KOPT-K1 (cell line): ENCODE measurements at regions not wholly inside any gene's neighbourhood (a gene's known extent, or its start where the extent isn't known, plus 50 kb on each side); places are given as distances from the start of the nearest gene placed in this dataset.
A peak's percentile ranks its signal among the peaks of the same experiment; 100 is the strongest.

Experiments used
- H3K27ac ChIP-seq: fragments of 200-600 bp; sonication (generic); 2 replicates; pipeline ENCODE4 v1.5.1; 2016; ENCODE audit warnings: antibody characterized with exemption, mild to moderate bottlenecking, low read depth, low read length; ENCODE audit not compliant: poor library complexity, severe bottlenecking
- H3K36me3 ChIP-seq: fragments of 200-600 bp; sonication (generic); 2 replicates; pipeline ENCODE4 v1.5.1; 2017; ENCODE audit warnings: antibody characterized with exemption, mild to moderate bottlenecking, low read length, moderate library complexity; ENCODE audit not compliant: insufficient read depth
- H3K9me3 ChIP-seq: fragments of 200-600 bp; sonication (generic); 2 replicates; pipeline ENCODE4 v1.5.1; 2017; ENCODE audit warnings: antibody characterized with exemption, low read length, mild to moderate bottlenecking; ENCODE audit not compliant: insufficient read depth, poor library complexity, severe bottlenecking

DNA sequence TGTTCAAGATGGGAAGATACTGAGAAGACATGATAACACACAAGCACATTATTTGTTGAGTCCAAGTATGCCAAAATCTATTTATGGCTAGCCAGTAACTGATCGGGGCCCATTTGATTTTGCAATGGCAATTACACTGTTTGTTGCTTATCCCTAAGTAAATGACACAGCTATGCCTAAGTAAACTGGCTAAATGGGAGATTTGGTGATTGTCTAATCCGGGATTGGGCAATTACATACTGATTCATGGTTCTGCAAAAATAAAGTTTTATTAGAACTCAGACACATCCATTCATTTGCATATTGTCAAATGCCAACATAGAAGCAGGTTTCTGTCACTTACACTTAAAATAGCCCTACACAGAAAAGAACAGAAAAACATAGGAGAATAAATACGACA is 140.2 kb upstream of the TBL1X start:
- Histone ChIP-seq H3K27ac (no peak overlapping the region), H3K36me3 (no peaks in the 10 kb centered on the region), H3K9me3 (no peaks in the 10 kb centered on the region)

DNA sequence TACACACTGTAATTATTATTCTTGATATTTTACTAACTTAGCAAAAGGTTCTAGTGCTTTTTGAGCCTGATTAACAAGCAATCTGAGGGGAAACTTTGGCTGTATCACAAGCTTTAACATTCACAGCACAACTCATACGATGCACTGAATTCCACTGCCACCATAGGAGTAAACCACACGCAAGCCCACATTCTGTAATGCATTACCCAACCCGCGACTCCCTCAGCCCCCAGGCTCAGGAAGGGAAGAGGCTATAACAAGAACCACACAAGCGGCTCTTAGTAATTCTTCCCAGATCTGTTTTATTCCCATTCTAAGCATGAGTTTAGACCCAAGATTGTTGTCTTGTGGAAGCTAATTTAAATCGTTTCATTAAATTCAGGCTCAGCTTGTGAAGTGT is 138.5 kb upstream of the TBL1X start:
- Histone ChIP-seq H3K27ac (no peak overlapping the region), H3K9me3 (no peaks in the 10 kb centered on the region), H3K36me3 (no peaks in the 10 kb centered on the region)

DNA sequence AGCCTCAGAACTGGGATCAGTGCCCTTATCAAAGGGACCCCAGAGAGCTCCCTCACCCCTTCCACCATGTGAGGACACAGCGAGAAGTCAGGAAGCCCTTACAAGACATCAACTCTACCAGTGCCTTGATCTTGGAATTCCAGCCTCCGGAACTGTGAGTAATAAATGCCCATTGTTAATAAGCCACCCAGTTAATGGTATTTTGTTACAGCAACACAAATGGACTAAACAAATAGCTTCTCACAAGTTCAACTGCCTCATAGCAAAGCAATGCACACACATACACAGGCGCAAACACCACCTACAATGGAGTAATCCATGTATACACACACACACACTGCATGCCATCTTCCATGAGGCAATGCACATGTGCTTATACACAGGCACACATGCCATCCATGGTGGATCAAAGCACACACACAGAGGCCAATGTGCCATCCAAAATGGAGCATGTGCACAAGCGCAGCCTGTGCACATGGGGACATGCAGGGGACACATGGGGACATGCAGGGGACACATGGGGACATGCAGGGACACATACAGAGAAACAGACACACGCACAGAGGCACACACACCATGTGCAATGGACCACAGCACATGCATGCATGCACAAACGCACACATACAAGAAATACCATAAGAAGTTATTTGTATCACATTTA is 137.6 kb upstream of the TBL1X start:
- no peaks in the 10 kb centered on the region for H3K36me3 ChIP-seq
- H3K9me3 ChIP-seq: no peaks in the 10 kb centered on the region
- H3K27ac ChIP-seq: no peak overlapping the region

DNA sequence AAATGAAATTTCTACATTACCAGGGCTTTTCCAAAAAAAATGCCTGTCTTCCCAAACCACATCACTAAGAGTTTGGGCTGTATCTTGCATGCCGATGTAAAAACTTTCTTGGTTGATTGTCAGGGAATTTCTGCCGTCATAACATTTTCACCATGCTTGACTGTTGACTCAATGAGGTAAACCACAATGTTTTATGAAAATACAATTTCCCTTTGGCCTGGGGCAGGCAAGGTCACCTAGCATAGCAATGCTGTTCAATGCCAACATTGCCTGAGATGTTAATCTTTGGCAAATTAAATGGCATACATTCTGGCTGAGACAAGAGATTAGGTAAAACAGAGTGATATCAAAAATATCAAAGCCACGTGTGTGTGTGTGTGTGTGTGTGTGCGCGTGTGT is 137.1 kb upstream of the TBL1X start:
- H3K9me3 ChIP-seq: no peaks in the 10 kb centered on the region
- H3K27ac ChIP-seq: no peak overlapping the region
- H3K36me3 ChIP-seq: no peaks in the 10 kb centered on the region

DNA sequence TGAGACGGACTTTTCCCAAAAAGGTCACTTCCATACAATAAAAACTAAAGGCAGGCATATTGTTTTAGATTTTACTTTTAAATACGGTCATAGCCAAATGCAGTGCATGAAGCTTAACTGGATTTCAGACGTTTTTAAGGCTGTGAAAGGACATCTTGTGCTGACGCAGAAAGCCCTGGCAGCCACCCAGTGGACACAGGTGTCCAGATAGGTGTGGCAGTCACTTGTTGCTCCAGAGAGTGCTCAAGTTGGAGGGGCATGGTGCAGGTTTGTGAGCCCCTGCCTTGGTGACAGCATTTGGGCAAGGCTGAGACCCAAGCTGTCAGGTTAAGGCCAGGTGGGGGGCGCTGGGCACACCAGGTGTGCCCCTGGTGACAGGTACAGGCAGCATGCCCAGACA is 135.8 kb upstream of the TBL1X start:
- H3K36me3 ChIP-seq: no peaks in the 10 kb centered on the region
- H3K27ac ChIP-seq: no peak overlapping the region
- H3K9me3 ChIP-seq: no peaks in the 10 kb centered on the region

DNA sequence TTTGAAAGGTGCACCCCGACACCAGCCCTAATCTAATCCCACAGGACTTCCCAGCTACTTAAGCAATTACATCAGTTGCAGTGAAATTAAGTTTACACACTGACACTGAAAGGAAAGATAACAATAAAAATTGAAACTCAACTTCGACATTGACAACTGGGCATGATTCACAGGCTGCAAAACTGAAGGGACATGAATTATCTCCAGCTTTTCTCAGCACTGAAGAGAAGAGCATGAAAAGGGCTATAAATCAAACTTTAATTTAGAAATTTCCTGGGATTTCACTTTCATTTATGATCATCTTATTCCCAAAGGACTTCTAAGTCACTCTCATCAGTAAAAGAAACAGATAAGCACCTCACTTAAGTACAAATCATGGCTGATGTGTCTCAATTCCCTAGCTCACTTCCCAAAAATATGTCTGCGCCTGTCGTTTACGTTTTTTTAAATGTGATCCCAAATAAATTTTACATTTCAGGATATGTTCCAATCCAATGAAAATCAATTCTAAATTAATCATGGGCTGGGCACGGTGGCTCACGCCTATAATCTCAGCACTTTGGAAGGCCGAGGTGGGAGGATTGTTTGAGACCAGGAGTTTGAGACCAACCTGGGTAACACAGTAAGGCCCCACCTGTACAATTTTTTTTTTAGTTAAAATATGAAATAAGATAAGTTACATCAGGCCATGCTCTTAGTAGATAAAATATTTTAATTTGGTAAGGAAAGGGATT is 134.4 kb upstream of the TBL1X start:
- H3K9me3 ChIP-seq: no peaks in the 10 kb centered on the region
- H3K27ac ChIP-seq: no peak overlapping the region
- H3K36me3 ChIP-seq: no peaks in the 10 kb centered on the region

DNA sequence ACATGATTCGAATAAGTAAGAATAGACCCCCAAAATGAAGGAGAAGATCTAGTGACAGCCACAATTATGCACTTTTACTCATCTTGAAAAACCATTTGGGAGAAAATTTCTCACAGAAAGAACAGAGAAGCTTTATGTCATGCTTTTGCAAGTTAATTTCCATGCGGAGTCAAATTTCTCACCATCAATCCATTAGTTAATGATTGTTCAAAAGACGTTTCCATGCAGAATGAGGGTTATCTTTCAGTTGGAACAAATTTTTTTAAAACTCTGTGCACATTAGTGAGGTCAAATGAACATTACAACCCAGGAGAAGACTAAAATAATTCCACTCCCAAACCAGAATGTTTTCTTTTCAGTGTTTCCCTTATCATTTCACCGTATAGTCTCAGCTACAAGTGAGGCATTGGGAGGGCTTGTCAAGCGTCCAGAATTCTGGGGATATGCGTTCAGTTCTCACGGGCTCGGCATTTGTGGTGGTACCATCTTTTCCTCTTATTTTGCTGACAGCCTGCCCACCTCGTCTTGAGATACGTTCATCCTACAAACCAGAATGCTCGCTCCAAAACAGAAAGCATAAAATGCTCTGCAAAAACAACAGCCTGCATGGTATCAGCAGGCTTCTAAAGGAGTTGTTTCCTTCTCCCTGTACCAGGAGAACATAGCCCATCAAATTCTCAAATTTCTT is 130.8 kb upstream of the TBL1X start:
- no peak overlapping the region for H3K27ac ChIP-seq
- H3K9me3 ChIP-seq: no peaks in the 10 kb centered on the region
- no peaks in the 10 kb centered on the region for H3K36me3 ChIP-seq

DNA sequence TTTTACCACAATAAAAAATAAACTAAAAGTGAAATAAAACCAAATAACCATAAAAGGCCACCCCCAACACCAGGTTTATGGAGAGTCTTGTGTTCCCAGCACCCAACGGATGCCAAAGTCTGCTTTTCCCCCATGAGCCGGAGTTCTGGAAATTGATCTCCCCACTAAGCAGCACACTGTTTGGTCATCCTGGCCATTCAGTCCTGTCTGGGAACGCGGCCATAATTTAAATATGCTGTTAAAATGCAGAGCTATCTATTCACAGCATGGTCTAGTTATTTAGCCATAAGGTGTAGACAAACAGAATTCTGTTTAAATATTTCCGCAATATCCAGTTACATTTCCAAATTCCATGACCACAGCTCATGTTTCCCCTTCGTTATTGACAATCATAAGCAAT is 129.6 kb upstream of the TBL1X start:
- Histone ChIP-seq H3K27ac (no peak overlapping the region), H3K9me3 (no peaks in the 10 kb centered on the region), H3K36me3 (no peaks in the 10 kb centered on the region)

DNA sequence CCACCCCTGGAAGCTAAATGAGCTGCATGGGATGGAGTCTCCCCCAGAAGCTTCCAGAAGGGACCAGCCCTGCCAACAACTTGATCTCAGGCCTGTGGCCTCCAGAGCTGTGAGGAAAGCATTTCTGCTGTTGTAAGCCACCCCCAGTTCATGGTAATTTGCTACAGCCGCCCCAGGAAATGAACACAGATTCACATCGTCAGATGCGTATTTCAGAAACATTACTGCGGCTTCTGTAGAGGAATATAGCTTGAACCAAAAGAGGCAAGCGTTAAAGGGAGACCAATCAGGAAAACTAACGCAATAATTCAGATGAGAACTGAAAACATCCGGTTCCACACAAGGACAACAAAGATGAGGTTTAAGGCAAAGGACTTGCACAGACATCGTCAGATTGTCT is 128.4 kb upstream of the TBL1X start:
- Histone ChIP-seq H3K36me3 (no peaks in the 10 kb centered on the region), H3K27ac (no peak overlapping the region), H3K9me3 (no peaks in the 10 kb centered on the region)

DNA sequence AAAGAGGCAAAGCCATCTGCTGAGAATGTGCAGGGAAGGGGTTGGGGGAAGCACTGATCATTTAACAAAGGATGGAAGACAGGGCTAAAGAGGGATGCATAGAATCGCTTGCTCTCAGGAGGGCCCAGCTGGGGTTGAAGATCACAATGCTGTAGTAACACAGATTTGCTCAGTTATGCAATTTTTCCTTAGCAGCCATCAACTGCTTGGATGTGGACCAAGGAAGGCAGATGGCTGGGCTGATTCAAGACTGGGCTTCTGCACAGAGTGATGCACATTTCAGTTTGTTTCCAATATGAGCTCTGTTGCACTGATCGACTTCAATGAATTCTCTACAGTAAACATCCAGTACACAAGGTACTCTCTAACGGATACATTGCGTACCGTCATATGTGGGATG is 127.8 kb upstream of the TBL1X start:
- Histone ChIP-seq H3K27ac (no peak overlapping the region), H3K9me3 (no peaks in the 10 kb centered on the region), H3K36me3 (no peaks in the 10 kb centered on the region)

DNA sequence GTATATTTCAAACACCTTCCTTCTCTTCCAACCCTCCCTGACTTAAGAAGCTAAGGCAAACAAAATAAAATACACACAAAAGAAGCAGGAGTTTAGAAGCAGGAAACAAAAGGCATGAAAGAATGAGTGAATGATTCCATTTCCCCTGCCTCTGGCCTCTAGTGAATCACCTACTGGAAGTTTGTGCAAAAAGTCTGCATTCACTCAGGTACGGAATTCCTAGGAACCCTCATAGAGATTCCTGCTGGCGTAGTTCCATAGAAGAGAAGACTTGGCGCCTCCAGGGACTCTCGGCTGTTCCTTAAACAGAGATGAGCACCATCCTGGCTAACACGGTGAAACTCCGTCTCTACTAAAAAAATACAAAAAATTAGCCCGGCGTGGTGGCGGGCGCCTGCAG is 125.9 kb upstream of the TBL1X start:
- no peaks in the 10 kb centered on the region for H3K36me3 ChIP-seq
- no peak overlapping the region for H3K27ac ChIP-seq
- no peaks in the 10 kb centered on the region for H3K9me3 ChIP-seq

DNA sequence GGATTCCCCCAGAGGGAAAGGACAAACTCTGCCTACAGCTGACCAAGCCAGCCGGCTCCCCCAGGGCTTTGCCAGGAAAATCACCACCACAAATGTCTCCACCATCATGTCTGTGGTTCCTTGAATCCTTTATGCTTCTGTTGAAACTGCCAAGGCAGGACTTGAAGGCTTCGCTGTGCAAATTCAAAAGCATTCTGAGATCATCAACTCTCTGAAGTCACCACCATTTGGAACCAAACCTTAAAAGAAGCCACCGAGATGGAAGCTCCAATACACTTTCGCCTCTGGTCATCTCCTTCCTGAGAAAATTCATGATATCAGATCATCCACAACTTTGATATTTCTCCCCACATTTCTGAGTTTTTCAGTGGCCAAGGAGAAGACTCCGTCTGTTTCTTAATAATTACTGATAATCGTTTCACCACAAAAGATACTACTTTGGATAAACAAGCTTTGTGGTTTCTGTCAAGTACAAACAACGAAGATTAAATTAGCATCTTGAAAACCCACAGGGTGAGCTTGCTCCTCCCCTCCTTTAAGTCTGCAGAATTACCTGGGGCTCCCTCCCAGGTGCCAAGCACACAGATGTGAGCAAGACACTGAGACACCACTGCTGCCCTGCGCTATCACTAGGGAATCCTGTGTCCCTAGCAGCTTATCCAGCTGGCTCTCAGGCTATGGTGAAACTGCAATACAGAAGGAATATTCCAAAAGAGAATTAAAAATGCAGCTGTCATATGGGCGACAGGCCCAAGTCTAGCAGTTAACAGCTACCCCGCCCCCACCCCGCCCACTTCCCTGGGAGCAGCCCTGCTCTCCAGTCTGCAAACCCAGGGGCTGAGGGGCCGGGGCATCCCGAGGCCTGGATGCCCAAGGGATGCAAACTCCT is 125.0 kb upstream of the TBL1X start:
- Histone ChIP-seq H3K27ac (peak overlapping the region; percentile 70), H3K9me3 (no peaks in the 10 kb centered on the region), H3K36me3 (no peaks in the 10 kb centered on the region)

DNA sequence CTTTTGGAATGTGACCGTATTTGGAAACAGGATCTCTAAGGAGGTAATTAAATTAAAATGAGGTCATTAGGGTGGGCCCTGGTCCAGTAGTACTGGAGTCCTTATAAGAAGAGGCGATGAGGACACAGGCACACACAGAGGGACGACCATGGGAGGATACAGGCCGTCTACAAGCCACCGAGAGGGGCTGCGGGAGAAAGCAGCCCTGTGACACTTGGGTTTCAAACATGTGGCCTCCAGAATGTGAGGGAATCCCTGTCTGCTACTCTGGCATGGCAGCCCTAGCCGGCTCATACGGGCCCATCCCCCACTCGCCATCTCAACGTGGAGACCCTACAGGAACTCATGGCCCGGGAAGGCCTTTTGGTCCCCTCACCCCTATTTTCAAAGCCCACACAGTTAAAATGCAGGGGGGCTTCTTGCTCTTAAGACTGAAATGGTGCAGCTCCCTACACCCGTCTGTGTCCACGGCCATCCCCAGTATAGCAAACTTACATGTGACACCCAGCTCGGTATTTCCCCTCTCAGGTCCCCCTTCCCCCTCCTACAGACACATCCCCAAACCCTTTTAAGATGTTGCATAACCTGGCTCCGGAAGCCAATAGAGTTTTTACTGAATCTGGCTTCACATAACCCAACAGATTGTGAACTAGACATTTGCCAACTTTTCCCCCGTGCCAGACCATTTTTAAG is 124.1 kb upstream of the TBL1X start:
- H3K27ac ChIP-seq: peak overlapping the region; percentile 70

DNA sequence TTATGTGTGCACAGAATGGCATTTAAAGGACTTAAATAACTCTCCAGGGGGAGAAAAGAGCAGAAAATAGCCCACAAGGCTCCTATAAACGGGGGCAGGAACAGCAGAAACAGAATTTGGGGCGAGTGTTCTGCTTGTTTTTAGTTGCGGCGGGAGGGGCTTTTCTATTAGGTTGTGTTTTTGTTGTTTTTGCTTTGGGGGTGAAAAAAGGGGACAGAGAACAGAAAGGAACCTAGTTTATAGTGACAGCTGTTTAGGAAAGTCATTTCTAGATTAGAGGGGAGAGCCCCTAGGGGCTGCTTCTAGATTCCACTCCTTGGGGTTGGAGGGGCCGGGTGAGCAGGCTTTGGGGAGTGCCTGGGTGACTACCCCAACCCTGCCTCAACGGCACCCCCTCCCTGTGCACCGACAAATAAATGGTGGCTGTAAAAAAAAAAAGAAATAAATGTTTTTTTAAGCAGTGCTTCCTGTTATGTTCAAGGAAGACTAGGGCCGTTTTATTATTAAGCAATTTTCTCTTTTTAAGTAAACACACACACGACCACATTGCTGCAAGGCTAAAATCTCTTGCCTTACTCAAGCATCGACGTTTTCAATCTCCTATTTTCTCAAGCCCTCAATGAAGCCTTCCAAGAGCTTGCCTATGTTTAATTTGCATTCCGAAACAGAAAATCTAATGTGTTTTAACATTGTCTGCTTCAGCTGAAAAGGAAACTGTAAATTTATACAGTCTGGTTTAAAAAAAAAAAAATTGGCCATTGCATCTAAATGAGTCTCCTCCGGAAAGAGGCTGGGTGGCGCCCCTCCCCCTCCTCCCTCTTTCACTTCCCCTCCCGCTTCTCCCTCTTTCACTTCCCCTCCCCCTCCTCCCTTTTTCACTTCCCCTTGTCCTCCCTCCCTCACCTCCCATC is 123.3 kb upstream of the TBL1X start:
- no peaks in the 10 kb centered on the region for H3K36me3 ChIP-seq
- H3K9me3 ChIP-seq: no peaks in the 10 kb centered on the region
- peak overlapping the region; percentile 70 for H3K27ac ChIP-seq

More for the DNA sequence above, 124.1 kb upstream of the TBL1X start:
- H3K9me3 ChIP-seq: no peaks in the 10 kb centered on the region
- H3K36me3 ChIP-seq: no peaks in the 10 kb centered on the region
